HepG2 (cell line): ENCODE measurements at regions not wholly inside any gene's neighbourhood (a gene's known extent, or its start where the extent isn't known, plus 50 kb on each side); places are given as distances from the start of the nearest gene placed in this dataset.

Source experiments
- ATAC-seq: fragments of 200-7000 bp; cut with Tn5 transposase; 3 replicates; pipeline ENCODE4 v1.9.1; 2020; ENCODE audit warnings: mild to moderate bottlenecking, moderate library complexity
- BruUV-seq: library from RNA; stranded (reverse); fragments of 400-500 nt; replicated peaks from 2 replicates; lab custom pipeline; 2021; lab: Mats Ljungman, UMichigan
- CTCF ChIA-PET: fragments of 300-600 bp; formaldehyde crosslinking; extraction: SDS; loops from one replicate; lab custom pipeline; 2021; ENCODE audit warnings: low total read pairs, inconsistent platforms, low intra/inter-chr PET ratio; lab: Yijun Ruan, JAX
- POLR2A ChIA-PET: fragments of 350-600 bp; sonication (Branson Sonifier 250); formaldehyde crosslinking; loops from one replicate; lab custom pipeline; 2020; ENCODE audit warnings: antibody characterized with exemption, inconsistent platforms; lab: Yijun Ruan, JAX
- DNase-seq: peaks from one replicate; pipeline ENCODE4 v3.0.0-alpha.2; 2015; ENCODE audit warnings: low spot score
- FAIRE-seq: peaks from 3 replicates; lab custom pipeline; 2011; peaks lifted over from hg19 to GRCh38; lab: Jason Lieb, UNC
- H2AFZ ChIP-seq: one replicate; pipeline ENCODE4 v1.6.1; 2011; ENCODE audit warnings: low read length, inconsistent platforms
- H3K27ac ChIP-seq: fragments of 300-600 bp; 3 replicates; pipeline ENCODE4 v1.8.0; 2011; ENCODE audit warnings: mixed run types, mild to moderate bottlenecking, mixed read lengths, low read length, inconsistent platforms; ENCODE audit not compliant: insufficient read depth; ENCODE audit errors: extremely low read length
- H3K27me3 ChIP-seq, 2 experiments: fragments of 200-600 bp in 1 of 2; 2 replicates in 1 of 2; 3 replicates in 1 of 2; pipeline versions ENCODE4 v1.6.0 to v1.8.0; 2011; ENCODE audit warnings: low read length in 2 of 2, mild to moderate bottlenecking in 2 of 2, moderate library complexity in 2 of 2, inconsistent platforms in 1 of 2; ENCODE audit not compliant: insufficient read depth in 2 of 2, control insufficient read depth in 1 of 2
- H3K36me3 ChIP-seq, 2 experiments: fragments of 200-600 bp in 1 of 2; replicated peaks in 1 of 2; 2 replicates in 1 of 2; 3 replicates in 1 of 2; pipeline versions ENCODE4 v1.5.1 to v1.8.0; 2011; ENCODE audit warnings: low read length in 2 of 2, inconsistent platforms in 1 of 2; ENCODE audit not compliant: insufficient read depth in 2 of 2, control insufficient read depth in 1 of 2
- H3K4me1 ChIP-seq: 2 replicates; pipeline ENCODE4 v1.5.1; 2012; ENCODE audit warnings: low read length, inconsistent platforms; ENCODE audit not compliant: insufficient read depth
- H3K4me2 ChIP-seq: 2 replicates; pipeline ENCODE4 v1.6.0; 2011; ENCODE audit warnings: low read depth, low read length, inconsistent platforms
- H3K4me3 ChIP-seq, 3 experiments: fragments of 200-600 bp in 1 of 3; sonication (generic), shearing (Covaris generic) in 1 of 3; replicated peaks in 1 of 3; 2 replicates each; pipeline ENCODE4 v1.5.1; 2011 to 2016; ENCODE audit warnings: low read length in 3 of 3, inconsistent platforms in 2 of 3, low read depth in 2 of 3, mild to moderate bottlenecking in 2 of 3, control low read depth in 1 of 3, mixed read lengths in 1 of 3; ENCODE audit not compliant: insufficient read depth in 1 of 3
- H3K79me2 ChIP-seq: one replicate; pipeline ENCODE4 v1.6.1; 2011; ENCODE audit warnings: low read length, inconsistent platforms; ENCODE audit not compliant: insufficient read depth
- H3K9ac ChIP-seq: 2 replicates; pipeline ENCODE4 v1.6.0; 2011; ENCODE audit warnings: mild to moderate bottlenecking, low read depth, low read length, inconsistent platforms; ENCODE audit not compliant: insufficient read depth
- H3K9me3 ChIP-seq: 2 replicates; pipeline ENCODE4 v1.5.1; 2012; ENCODE audit warnings: mild to moderate bottlenecking, low read length
- H4K20me1 ChIP-seq: 2 replicates; pipeline ENCODE4 v1.6.0; 2011; ENCODE audit warnings: inconsistent platforms, mild to moderate bottlenecking, low read length, moderate library complexity; ENCODE audit not compliant: insufficient read depth
- CENPX ChIP-seq: sonication (generic); formaldehyde crosslinking; IDR thresholded peaks from 2 replicates; pipeline ENCODE4 v1.9.0; 2021; ENCODE audit warnings: mild to moderate bottlenecking, missing genetic modification reagents, moderate library complexity
- JARID2 ChIP-seq: sonication (generic); formaldehyde crosslinking; IDR thresholded peaks from 2 replicates; pipeline ENCODE4 v1.8.1; 2023; ENCODE audit warnings: missing genetic modification reagents, inconsistent platforms; ENCODE audit not compliant: insufficient replicate concordance
- MIER3 ChIP-seq: IDR thresholded peaks from 2 replicates; pipeline ENCODE4 v1.6.1; 2016; ENCODE audit warnings: missing compliant biosample characterization, borderline replicate concordance
- PHF20 ChIP-seq: sonication (generic); formaldehyde crosslinking; IDR thresholded peaks from 2 replicates; pipeline ENCODE4 v1.5.0; 2020; ENCODE audit warnings: mild to moderate bottlenecking, missing genetic modification reagents
- TMF1 ChIP-seq: sonication (generic); formaldehyde crosslinking; IDR thresholded peaks from 2 replicates; pipeline ENCODE4 v1.8.1; 2022; ENCODE audit warnings: low read depth, missing genetic modification reagents
- ZFP41 ChIP-seq: sonication (generic); formaldehyde crosslinking; IDR thresholded peaks from 2 replicates; pipeline ENCODE4 v1.4.0; 2020; ENCODE audit warnings: mild to moderate bottlenecking, missing genetic modification reagents, borderline replicate concordance
- ZNF121 ChIP-seq: sonication (generic); formaldehyde crosslinking; IDR thresholded peaks from 2 replicates; pipeline ENCODE4 v1.5.0; 2020; ENCODE audit warnings: mild to moderate bottlenecking, missing genetic modification reagents
- ZNF382 ChIP-seq: sonication (generic); formaldehyde crosslinking; IDR thresholded peaks from 2 replicates; pipeline ENCODE4 v1.5.0; 2020; ENCODE audit warnings: missing genetic modification reagents, mild to moderate bottlenecking, borderline replicate concordance
- ZNF543 ChIP-seq: sonication (generic); formaldehyde crosslinking; IDR thresholded peaks from 2 replicates; pipeline ENCODE4 v1.4.0; 2020; ENCODE audit warnings: mild to moderate bottlenecking, missing genetic modification reagents
- ZNF674 ChIP-seq: sonication (generic); formaldehyde crosslinking; IDR thresholded peaks from 2 replicates; pipeline ENCODE4 v1.5.0; 2020; ENCODE audit warnings: low read depth, mild to moderate bottlenecking, missing genetic modification reagents
- ZNF746 ChIP-seq: sonication (generic); formaldehyde crosslinking; IDR thresholded peaks from 2 replicates; pipeline ENCODE4 v1.8.0; 2022; ENCODE audit warnings: mild to moderate bottlenecking, missing genetic modification reagents
- ZNF782 ChIP-seq: sonication (generic); formaldehyde crosslinking; IDR thresholded peaks from 2 replicates; pipeline ENCODE4 v1.4.0; 2020; ENCODE audit warnings: missing genetic modification reagents, mild to moderate bottlenecking, borderline replicate concordance
- WGBS: methylation state at CpG from one replicate; pipeline ENCODE4 v1.1.6; 2017; ENCODE audit warnings: low lambda C conversion rate; 5-methylcytosine and 5-hydroxymethylcytosine counted together
- in situ Hi-C: cut with HindIII; loops from 2 replicates; pipeline ENCODE4 v1.10.0; 2017; ENCODE audit warnings: low pct_unique_long_range_greater_than_20kb; ENCODE audit not compliant: extremely low pct_ligation_motif_present
- intact Hi-C: fragments of 100-400 bp; cut with micrococcal nuclease; formaldehyde crosslinking; loops from one replicate; pipeline ENCODE4 v1.10.0; 2022; ENCODE audit not compliant: unreplicated experiment
- TF ChIP-seq, protein P1 (sequence below): sonication (generic); formaldehyde crosslinking; IDR thresholded peaks from 2 replicates; pipeline ENCODE4 v1.5.0; 2020; ENCODE audit warnings: missing genetic modification reagents
- TF ChIP-seq, protein P2 (sequence below): sonication (generic); formaldehyde crosslinking; IDR thresholded peaks from 2 replicates; pipeline ENCODE4 v1.4.0; 2020; ENCODE audit warnings: low read depth, missing genetic modification reagents

DNA sequence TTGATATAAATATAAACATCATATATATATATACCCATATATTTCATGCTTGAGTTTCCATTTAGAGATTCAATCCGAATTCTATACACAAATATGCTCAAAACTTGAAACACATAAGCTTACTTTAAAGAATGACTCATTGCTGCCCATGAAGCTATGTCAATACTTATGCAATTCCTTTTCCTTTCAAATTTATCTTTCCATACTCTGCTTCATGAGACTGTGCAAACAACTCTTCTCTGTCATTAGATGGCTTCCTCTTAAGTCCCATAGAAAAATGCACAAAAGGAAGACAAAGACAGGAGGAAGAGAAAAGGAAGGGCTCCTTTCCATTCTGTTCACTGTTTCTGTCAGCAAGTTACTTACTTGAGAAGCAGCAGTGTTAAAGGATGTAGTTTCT lies 895.7 kb upstream of the SORCS1 start:
- no peak overlapping the region for H3K9ac ChIP-seq
- ATAC-seq (no peak), DNase-seq (no peak), FAIRE-seq (no peak)
- TF ChIP-seq PHF20 = no peak
- no peak for TF ChIP-seq ZNF543 (CRISPR knock-in tag)
- TF ChIP-seq ZNF746 (CRISPR knock-in tag) = no peak
- TF ChIP-seq ZNF382 (CRISPR knock-in tag) = no peak
- no peak for TF ChIP-seq JARID2 (CRISPR knock-in tag)
- TF ChIP-seq, protein P1, sequence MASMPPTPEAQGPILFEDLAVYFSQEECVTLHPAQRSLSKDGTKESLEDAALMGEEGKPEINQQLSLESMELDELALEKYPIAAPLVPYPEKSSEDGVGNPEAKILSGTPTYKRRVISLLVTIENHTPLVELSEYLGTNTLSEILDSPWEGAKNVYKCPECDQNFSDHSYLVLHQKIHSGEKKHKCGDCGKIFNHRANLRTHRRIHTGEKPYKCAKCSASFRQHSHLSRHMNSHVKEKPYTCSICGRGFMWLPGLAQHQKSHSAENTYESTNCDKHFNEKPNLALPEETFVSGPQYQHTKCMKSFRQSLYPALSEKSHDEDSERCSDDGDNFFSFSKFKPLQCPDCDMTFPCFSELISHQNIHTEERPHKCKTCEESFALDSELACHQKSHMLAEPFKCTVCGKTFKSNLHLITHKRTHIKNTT (CRISPR knock-in tag) = no peak
- TF ChIP-seq ZNF782 (CRISPR knock-in tag) = no peak
- ChIA-PET CTCF (no interaction called here), POLR2A (no interaction called here)
- BruUV-seq = no TSS peak
- H3K4me2 ChIP-seq = no peak overlapping the region
- no peaks in the 10 kb centered on the region for H4K20me1 ChIP-seq
- H3K4me1 ChIP-seq = no peaks in the 10 kb centered on the region
- H2AFZ ChIP-seq = no peak overlapping the region
- H3K9me3 ChIP-seq = peaks cover 97% of the 10 kb centered on the region
- no peaks in the 10 kb centered on the region for H3K79me2 ChIP-seq
- in situ Hi-C loops (no loop called here), intact Hi-C loops (no loop called here)
- no peak overlapping the region for H3K4me3 ChIP-seq
- WGBS = 0% methylated on average over 1 of the region's 1 CpG
- no peaks in the 10 kb centered on the region for H3K36me3 ChIP-seq
- H3K27ac ChIP-seq = no peak overlapping the region
- H3K27me3 ChIP-seq = no peaks in the 10 kb centered on the region

DNA sequence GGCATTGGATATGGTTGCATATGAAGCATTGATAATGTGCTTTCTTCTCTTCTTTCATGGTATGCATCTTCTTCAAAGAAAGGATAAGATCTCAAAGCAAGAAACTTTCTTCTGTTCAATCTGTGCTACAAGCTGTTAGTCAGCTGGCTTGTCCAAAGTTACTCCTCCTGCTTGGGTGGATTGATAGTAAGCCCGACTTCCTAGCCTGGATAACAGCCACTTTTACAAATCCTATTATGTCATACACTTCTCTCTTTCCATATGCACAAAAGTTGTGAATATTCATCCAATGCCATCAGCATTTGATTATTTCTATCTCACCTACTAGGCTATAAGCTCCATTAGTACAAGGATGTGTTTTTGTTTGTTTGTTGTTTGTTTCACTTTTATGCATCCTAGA lies 891.0 kb upstream of the SORCS1 start:
- Histone ChIP-seq H3K27me3 (no peaks in the 10 kb centered on the region), H3K36me3 (no peaks in the 10 kb centered on the region), H3K9me3 (peaks cover 93% of the 10 kb centered on the region), H3K4me3 (no peak overlapping the region), H4K20me1 (no peaks in the 10 kb centered on the region), H3K4me1 (no peaks in the 10 kb centered on the region), H3K27ac (no peak overlapping the region), H2AFZ (no peak overlapping the region), H3K79me2 (no peaks in the 10 kb centered on the region), H3K4me2 (no peak overlapping the region), H3K9ac (no peak overlapping the region)
- in situ Hi-C loops = no loop called here
- POLR2A ChIA-PET = no interaction called here
- FAIRE-seq (no peak), DNase-seq (no peak), ATAC-seq (no peak)
- 0% methylated on average over 1 of the region's 1 CpG for WGBS
- CTCF ChIA-PET = no interaction called here
- intact Hi-C loops = no loop called here
- no TSS peak for BruUV-seq
- TF ChIP-seq CENPX (CRISPR knock-in tag) (no peak), MIER3 (CRISPR knock-in tag) (no peak), ZNF674 (CRISPR knock-in tag) (no peak), ZFP41 (CRISPR knock-in tag) (no peak), TMF1 (CRISPR knock-in tag) (no peak), ZNF121 (CRISPR knock-in tag) (no peak)
- TF ChIP-seq, protein P2, sequence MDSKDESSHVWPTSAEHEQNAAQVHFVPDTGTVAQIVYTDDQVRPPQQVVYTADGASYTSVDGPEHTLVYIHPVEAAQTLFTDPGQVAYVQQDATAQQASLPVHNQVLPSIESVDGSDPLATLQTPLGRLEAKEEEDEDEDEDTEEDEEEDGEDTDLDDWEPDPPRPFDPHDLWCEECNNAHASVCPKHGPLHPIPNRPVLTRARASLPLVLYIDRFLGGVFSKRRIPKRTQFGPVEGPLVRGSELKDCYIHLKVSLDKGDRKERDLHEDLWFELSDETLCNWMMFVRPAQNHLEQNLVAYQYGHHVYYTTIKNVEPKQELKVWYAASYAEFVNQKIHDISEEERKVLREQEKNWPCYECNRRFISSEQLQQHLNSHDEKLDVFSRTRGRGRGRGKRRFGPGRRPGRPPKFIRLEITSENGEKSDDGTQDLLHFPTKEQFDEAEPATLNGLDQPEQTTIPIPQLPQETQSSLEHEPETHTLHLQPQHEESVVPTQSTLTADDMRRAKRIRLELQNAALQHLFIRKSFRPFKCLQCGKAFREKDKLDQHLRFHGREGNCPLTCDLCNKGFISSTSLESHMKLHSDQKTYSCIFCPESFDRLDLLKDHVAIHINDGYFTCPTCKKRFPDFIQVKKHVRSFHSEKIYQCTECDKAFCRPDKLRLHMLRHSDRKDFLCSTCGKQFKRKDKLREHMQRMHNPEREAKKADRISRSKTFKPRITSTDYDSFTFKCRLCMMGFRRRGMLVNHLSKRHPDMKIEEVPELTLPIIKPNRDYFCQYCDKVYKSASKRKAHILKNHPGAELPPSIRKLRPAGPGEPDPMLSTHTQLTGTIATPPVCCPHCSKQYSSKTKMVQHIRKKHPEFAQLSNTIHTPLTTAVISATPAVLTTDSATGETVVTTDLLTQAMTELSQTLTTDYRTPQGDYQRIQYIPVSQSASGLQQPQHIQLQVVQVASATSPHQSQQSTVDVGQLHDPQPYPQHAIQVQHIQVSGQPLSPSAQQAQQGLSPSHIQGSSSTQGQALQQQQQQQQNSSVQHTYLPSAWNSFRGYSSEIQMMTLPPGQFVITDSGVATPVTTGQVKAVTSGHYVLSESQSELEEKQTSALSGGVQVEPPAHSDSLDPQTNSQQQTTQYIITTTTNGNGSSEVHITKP (CRISPR knock-in tag) = no peak
